ENCODE measurements at regions not wholly inside any gene's neighbourhood (a gene's known extent, or its start where the extent isn't known, plus 50 kb on each side); places are given as distances from the start of the nearest gene placed in this dataset.

DNA sequence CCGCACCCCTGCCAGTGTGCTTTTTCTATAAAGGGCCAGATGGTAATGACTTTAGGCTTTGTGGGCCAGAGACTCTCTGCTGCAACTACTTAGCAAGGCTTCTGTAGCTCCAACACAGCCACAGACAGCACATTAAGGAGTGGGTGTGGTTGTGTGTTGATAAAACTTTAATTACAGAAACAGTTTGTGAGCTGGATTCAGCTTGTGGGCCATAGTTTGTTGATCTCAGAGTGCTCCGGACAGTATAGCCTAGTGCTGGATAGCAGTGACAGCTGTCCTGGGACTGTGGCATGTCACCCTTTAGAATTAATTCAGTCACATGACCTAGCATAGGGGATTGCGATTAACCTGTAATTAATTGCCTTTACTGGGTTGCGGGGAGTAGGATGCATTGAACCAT is 109.7 kb downstream of the ZNF664 start:
- TF ChIP-seq FOXP1 (CRISPR knock-in tag; IDR thresholded peaks at IDR 0.05): no peak
- no peak for TF ChIP-seq POLR2A (conservative IDR thresholded peaks at IDR 0.05)
- TF ChIP-seq, protein P1, sequence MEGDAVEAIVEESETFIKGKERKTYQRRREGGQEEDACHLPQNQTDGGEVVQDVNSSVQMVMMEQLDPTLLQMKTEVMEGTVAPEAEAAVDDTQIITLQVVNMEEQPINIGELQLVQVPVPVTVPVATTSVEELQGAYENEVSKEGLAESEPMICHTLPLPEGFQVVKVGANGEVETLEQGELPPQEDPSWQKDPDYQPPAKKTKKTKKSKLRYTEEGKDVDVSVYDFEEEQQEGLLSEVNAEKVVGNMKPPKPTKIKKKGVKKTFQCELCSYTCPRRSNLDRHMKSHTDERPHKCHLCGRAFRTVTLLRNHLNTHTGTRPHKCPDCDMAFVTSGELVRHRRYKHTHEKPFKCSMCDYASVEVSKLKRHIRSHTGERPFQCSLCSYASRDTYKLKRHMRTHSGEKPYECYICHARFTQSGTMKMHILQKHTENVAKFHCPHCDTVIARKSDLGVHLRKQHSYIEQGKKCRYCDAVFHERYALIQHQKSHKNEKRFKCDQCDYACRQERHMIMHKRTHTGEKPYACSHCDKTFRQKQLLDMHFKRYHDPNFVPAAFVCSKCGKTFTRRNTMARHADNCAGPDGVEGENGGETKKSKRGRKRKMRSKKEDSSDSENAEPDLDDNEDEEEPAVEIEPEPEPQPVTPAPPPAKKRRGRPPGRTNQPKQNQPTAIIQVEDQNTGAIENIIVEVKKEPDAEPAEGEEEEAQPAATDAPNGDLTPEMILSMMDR (IDR thresholded peaks at IDR 0.05 in 2 of 3, conservative IDR thresholded peaks at IDR 0.05 in 1 of 3; ENCODE audit: insufficient read depth in 2 of 3, low read depth in 1 of 3, low read length in 3 of 3): no peak
- no peak for TF ChIP-seq ZBTB7A (IDR thresholded peaks at IDR 0.05; ENCODE audit: borderline replicate concordance, control insufficient read depth, low read depth, low read length)
- TF ChIP-seq ZNF253 (CRISPR knock-in tag; conservative IDR thresholded peaks at IDR 0.05): no peak
- no peak for TF ChIP-seq RAD21 (CRISPR knock-in tag; conservative IDR thresholded peaks at IDR 0.05 in 1 of 2, IDR thresholded peaks at IDR 0.05 in 1 of 2)
- no peak for TF ChIP-seq ZNF12 (CRISPR knock-in tag; IDR thresholded peaks at IDR 0.05)
- TF ChIP-seq ZNF24 (IDR thresholded peaks at IDR 0.05): no peak
- TF ChIP-seq, protein P2, sequence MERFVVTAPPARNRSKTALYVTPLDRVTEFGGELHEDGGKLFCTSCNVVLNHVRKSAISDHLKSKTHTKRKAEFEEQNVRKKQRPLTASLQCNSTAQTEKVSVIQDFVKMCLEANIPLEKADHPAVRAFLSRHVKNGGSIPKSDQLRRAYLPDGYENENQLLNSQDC (CRISPR knock-in tag; IDR thresholded peaks at IDR 0.05): no peak
- TF ChIP-seq, protein P3, sequence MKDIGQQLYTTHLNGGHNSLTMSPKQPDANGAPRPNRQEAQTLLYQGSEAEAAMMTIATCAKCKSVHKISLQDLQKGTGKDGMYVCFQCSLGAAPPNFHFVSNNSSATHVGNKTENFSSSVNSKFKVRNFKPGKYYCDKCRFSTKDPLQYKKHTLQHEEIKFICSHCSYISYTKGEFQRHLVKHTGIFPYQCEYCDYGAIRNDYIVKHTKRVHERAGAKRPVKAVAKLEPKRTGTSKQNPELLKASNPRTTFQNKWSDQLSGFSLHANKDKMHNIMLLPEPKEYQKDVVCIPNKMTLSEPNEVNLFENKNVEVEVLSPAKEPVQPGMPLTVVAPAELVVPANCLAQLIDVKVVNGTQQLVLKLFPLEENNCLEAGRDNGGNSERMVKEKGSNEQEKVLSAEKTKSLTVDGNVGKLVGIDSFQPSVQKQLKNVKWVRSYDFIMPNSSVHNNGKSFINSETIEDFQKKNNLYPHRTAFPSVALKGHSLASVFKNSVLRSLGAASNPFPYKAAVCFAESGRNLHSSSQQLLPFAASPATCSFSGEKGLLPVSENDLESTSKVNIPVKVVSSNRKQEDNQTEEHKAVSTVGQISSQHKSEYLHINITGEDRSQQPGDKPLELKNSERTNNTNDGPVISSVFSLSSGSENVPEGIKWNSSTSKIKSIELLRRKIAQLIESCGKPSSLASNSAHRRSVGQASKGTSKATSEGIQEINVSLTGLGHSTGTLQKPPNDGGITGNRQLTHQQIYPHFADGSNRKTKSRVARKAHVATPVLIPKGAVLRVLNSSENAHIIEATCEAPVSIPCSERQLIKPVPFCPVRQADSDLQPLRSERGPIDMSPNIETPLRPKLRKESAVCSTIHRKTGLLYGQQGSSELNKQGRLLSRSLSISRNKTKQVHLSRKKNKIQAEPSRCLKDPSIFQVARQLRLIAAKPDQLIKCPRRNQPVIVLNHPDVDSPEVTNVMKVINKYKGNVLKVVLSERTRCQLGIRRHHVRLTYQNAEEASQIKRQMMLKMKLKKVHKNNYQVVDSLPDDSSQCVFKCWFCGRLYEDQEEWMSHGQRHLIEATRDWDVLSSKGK (CRISPR knock-in tag; IDR thresholded peaks at IDR 0.05): no peak
- TF ChIP-seq ZNF274 (IDR thresholded peaks at IDR 0.05; ENCODE audit: borderline replicate concordance, low read depth, low read length): no peak
- TF ChIP-seq CTBP1 (IDR thresholded peaks at IDR 0.05; ENCODE audit: borderline replicate concordance): no peak
- no peak for TF ChIP-seq GABPA (tag; conservative IDR thresholded peaks at IDR 0.05; ENCODE audit: low read depth)
